ENCODE measurements at regions not wholly inside any gene's neighbourhood (a gene's known extent, or its start where the extent isn't known, plus 50 kb on each side); places are given as distances from the start of the nearest gene placed in this dataset.

DNA sequence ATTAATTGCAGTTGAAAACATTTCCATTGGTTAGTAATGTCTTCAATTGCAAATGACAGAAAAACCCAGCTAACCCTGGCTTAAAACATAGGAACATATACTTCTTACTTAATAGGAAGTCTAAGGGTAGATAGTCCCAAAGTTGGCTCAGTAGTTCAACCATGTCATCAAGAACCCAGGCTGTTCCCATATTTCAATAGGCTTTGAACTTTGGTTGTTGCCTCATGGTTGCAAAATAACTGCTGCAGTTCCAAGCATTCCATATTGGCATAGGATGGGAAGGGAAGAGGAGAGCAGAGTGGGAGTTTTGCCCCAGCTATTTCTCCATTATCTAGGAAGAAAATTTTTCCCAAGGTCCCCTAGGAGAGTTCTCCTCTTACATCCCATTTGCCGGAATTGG is 81.4 kb upstream of the EEPD1 start:
- TF ChIP-seq, protein P1, sequence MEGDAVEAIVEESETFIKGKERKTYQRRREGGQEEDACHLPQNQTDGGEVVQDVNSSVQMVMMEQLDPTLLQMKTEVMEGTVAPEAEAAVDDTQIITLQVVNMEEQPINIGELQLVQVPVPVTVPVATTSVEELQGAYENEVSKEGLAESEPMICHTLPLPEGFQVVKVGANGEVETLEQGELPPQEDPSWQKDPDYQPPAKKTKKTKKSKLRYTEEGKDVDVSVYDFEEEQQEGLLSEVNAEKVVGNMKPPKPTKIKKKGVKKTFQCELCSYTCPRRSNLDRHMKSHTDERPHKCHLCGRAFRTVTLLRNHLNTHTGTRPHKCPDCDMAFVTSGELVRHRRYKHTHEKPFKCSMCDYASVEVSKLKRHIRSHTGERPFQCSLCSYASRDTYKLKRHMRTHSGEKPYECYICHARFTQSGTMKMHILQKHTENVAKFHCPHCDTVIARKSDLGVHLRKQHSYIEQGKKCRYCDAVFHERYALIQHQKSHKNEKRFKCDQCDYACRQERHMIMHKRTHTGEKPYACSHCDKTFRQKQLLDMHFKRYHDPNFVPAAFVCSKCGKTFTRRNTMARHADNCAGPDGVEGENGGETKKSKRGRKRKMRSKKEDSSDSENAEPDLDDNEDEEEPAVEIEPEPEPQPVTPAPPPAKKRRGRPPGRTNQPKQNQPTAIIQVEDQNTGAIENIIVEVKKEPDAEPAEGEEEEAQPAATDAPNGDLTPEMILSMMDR (IDR thresholded peaks at IDR 0.05): no peak
- TF ChIP-seq POLR2A (IDR thresholded peaks at IDR 0.05) (no peak), POLR2AphosphoS5 (IDR thresholded peaks at IDR 0.05; ENCODE audit: insufficient read depth in 1 of 2, low read depth in 1 of 2) (no peak)
- no peaks in the 10 kb centered on the region for H3K36me3 ChIP-seq
- no peaks in the 10 kb centered on the region for H3K9me3 ChIP-seq
- intact Hi-C loops (cut with DNase I): no loop called here
- H3K27ac ChIP-seq: no peak overlapping the region
- H3K4me1 ChIP-seq: no peaks in the 10 kb centered on the region
- DNase-seq (ENCODE audit: extremely low spot score in 2 of 2): no peak
- no peak overlapping the region for H3K4me3 ChIP-seq
- no peaks in the 10 kb centered on the region for H3K27me3 ChIP-seq

DNA sequence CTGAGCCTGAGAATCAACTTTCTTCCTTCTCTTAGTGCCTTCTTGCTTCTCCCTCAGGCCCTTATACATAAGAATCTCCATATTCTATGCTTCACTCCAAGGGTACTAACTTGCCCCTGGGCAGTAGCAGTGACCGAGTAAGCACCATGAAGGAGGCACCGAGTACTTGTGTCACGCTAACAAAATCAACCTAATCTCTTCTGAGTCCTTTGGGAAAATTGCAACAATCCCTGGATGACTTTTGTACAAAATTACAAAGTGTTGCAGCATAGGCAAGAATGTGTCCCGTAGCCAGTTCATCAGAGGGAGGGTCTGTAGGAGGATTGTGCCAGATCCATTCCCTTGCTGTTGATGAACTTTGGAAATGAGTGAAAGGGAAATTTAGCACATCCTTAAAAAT is 80.4 kb upstream of the EEPD1 start:
- no peaks in the 10 kb centered on the region for H3K27me3 ChIP-seq
- intact Hi-C loops (cut with DNase I): no loop called here
- DNase-seq (ENCODE audit: extremely low spot score in 2 of 2): no peak

DNA sequence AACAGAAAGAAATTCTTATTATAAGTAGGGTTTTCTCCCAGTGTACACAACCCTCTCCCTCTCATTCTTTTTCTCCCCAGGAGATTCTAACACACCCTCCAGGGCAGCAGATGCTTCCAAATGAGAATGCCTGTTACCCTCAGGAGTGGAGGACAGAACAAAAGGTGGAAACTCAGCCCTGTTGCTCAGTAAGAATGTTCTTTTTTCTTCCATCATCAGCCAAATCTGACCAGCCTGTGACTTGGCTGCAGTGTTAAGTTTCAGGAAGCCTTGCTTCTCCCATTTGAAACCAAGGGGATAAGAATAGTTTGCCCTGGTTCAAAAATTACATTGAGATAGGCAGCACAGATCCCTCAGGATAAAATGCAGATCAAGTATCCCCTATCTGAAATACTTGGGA is 77.5 kb upstream of the EEPD1 start:
- no peaks in the 10 kb centered on the region for H3K4me1 ChIP-seq
- no peak overlapping the region for H3K4me3 ChIP-seq
- H3K36me3 ChIP-seq: no peaks in the 10 kb centered on the region
- no peak for DNase-seq (ENCODE audit: extremely low spot score in 2 of 2)
- intact Hi-C loops (cut with DNase I): no loop called here
- no peaks in the 10 kb centered on the region for H3K27me3 ChIP-seq
- no peaks in the 10 kb centered on the region for H3K9me3 ChIP-seq
- no peak overlapping the region for H3K27ac ChIP-seq
- TF ChIP-seq, protein P1 (IDR thresholded peaks at IDR 0.05): no peak
- no peak for TF ChIP-seq POLR2A (IDR thresholded peaks at IDR 0.05)
- no peak for TF ChIP-seq POLR2AphosphoS5 (IDR thresholded peaks at IDR 0.05; ENCODE audit: insufficient read depth in 1 of 2, low read depth in 1 of 2)

More for the DNA sequence above, 80.4 kb upstream of the EEPD1 start:
- Histone ChIP-seq H3K4me3 (no peak overlapping the region), H3K9me3 (no peaks in the 10 kb centered on the region), H3K4me1 (no peaks in the 10 kb centered on the region), H3K36me3 (no peaks in the 10 kb centered on the region), H3K27ac (no peak overlapping the region)
- TF ChIP-seq POLR2A (IDR thresholded peaks at IDR 0.05): no peak
- TF ChIP-seq, protein P1 (IDR thresholded peaks at IDR 0.05): no peak
- TF ChIP-seq POLR2AphosphoS5 (IDR thresholded peaks at IDR 0.05; ENCODE audit: insufficient read depth in 1 of 2, low read depth in 1 of 2): no peak

DNA sequence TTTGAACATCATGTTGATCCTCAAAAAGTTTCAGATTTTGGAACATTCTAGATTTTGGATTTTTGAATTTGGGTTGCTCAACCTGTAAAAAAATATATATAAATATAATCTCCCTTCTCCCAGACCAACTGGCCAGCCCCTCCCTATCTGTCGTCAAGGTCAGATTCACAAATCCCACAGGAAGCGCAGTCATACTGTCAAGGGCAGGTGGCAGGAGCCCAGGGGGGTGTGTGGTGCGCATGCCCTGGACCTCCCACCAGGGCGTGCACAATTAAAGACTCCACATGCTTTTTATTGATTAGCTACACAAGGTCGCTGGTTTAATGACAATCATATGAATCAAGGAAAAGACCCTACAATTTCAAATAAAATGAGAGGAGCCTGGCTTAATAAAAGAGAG is 77.0 kb upstream of the EEPD1 start:
- no peak for DNase-seq (ENCODE audit: extremely low spot score in 2 of 2)
- H3K27ac ChIP-seq: no peak overlapping the region
- H3K9me3 ChIP-seq: no peaks in the 10 kb centered on the region
- intact Hi-C loops (cut with DNase I): no loop called here
- H3K36me3 ChIP-seq: no peaks in the 10 kb centered on the region
- no peaks in the 10 kb centered on the region for H3K27me3 ChIP-seq
- H3K4me3 ChIP-seq: no peak overlapping the region
- TF ChIP-seq, protein P1 (IDR thresholded peaks at IDR 0.05): no peak
- no peak for TF ChIP-seq POLR2AphosphoS5 (IDR thresholded peaks at IDR 0.05; ENCODE audit: insufficient read depth in 1 of 2, low read depth in 1 of 2)
- TF ChIP-seq POLR2A (IDR thresholded peaks at IDR 0.05): no peak
- no peaks in the 10 kb centered on the region for H3K4me1 ChIP-seq

DNA sequence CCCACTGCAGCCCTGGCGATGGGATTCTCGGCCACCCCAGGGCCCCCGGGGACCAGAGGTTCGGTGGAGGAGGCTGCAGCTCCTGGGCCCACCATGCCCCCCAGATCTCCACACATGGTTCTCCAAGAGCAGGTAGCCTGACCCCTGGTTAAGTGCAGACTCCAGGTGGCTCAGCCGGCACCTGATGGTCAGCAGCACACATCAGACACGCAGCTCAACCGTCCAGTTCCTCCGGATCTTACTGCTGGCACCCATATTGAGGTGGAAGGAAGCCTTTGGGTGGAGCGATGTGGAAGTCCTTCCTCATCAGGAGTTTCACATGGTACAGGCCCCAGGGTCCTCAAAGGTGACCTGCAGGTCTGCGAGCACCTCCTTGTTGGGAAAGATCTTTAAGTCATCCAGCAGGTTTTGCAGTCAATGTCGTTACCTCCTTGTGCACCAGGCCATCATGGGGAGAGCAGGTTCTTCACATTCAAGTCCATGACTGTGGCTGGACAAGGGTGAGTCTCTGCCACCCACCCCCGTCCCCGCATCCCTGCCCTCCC is 74.2 kb upstream of the EEPD1 start:
- intact Hi-C loops (cut with DNase I): no loop called here
- H3K36me3 ChIP-seq: no peaks in the 10 kb centered on the region
- DNase-seq (ENCODE audit: extremely low spot score in 2 of 2): no peak

More for the DNA sequence above, 74.2 kb upstream of the EEPD1 start:
- Histone ChIP-seq H3K4me1 (no peaks in the 10 kb centered on the region), H3K4me3 (no peak overlapping the region), H3K27me3 (no peaks in the 10 kb centered on the region), H3K27ac (no peak overlapping the region), H3K9me3 (no peaks in the 10 kb centered on the region)
- TF ChIP-seq, protein P1 (IDR thresholded peaks at IDR 0.05): no peak
- TF ChIP-seq POLR2A (IDR thresholded peaks at IDR 0.05) (no peak), POLR2AphosphoS5 (IDR thresholded peaks at IDR 0.05; ENCODE audit: insufficient read depth in 1 of 2, low read depth in 1 of 2) (no peak)
